Fibroblast of skin of right quadriceps (primary cell): ENCODE measurements at regions not wholly inside any gene's neighbourhood (a gene's known extent, or its start where the extent isn't known, plus 50 kb on each side); places are given as distances from the start of the nearest gene placed in this dataset.
"Not testable (repeated sequence)": the region's sequence is repeated elsewhere in the genome, so short reads cannot be mapped to it uniquely, and the experiment has no call there.

Experiments used
- DNase-seq: peaks from one replicate; pipeline ENCODE4 v3.0.0-alpha.2; 2013

GRCh38 chr21:23809573-23809972, 1797.7 kb downstream of the MRPL39 start:
- DNase-seq, result no peak

GRCh38 chr21:23806966-23807548, 1800.2 kb downstream of the MRPL39 start:
- DNase-seq, result not testable (repeated sequence)

- DNase-seq, result no peak
These were observed 1802.4 kb downstream of the MRPL39 start for GRCh38 chr21:23804866-23805265.

GRCh38 chr21:23801292-23801691, 1806.0 kb downstream of the MRPL39 start:
- no peak for DNase-seq

- no peak for DNase-seq
These were observed 1807.9 kb downstream of the MRPL39 start for GRCh38 chr21:23799376-23799775.

- DNase-seq, result no peak
These were observed 1815.0 kb downstream of the MRPL39 start for GRCh38 chr21:23792300-23792699.

GRCh38 chr21:23789864-23790263, 1817.4 kb downstream of the MRPL39 start:
- DNase-seq, result no peak

- DNase-seq, result no peak
These were observed 1827.0 kb downstream of the MRPL39 start for GRCh38 chr21:23780326-23780725.

- no peak for DNase-seq
These were observed 1863.5 kb downstream of the MRPL39 start for GRCh38 chr21:23743821-23744220.

GRCh38 chr21:23740463-23740862, 1866.8 kb downstream of the MRPL39 start:
- no peak for DNase-seq

GRCh38 chr21:23732776-23733175, 1874.5 kb downstream of the MRPL39 start:
- DNase-seq, result no peak

- DNase-seq, result no peak
These were observed 1878.0 kb downstream of the MRPL39 start for GRCh38 chr21:23729331-23729730.

- no peak for DNase-seq
These were observed 1881.7 kb downstream of the MRPL39 start for GRCh38 chr21:23725576-23725975.

GRCh38 chr21:23718446-23719285, 1888.6 kb downstream of the MRPL39 start:
- no peak for DNase-seq

- DNase-seq, result no peak
These were observed 1895.1 kb downstream of the MRPL39 start for GRCh38 chr21:23712166-23712565.

- DNase-seq, result no peak
These were observed 1900.8 kb downstream of the MRPL39 start for GRCh38 chr21:23706431-23706830.

GRCh38 chr21:23699402-23699801, 1907.9 kb downstream of the MRPL39 start:
- no peak for DNase-seq

- DNase-seq, result no peak
These were observed 1908.7 kb downstream of the MRPL39 start for GRCh38 chr21:23698619-23699018.

- DNase-seq, result no peak
These were observed 1911.8 kb downstream of the MRPL39 start for GRCh38 chr21:23695443-23695842.

- no peak for DNase-seq
These were observed 1912.9 kb downstream of the MRPL39 start for GRCh38 chr21:23694390-23694789.

GRCh38 chr21:23690316-23690715, 1917.0 kb downstream of the MRPL39 start:
- DNase-seq, result peak; percentile 53

GRCh38 chr21:23686737-23687523, 1920.4 kb downstream of the MRPL39 start:
- DNase-seq, result peak; percentile 27

GRCh38 chr21:23684431-23684830, 1922.8 kb downstream of the MRPL39 start:
- no peak for DNase-seq
